Globus pallidus (tissue), 1 donor: ENCODE measurements at regions not wholly inside any gene's neighbourhood (a gene's known extent, or its start where the extent isn't known, plus 50 kb on each side); places are given as distances from the start of the nearest gene placed in this dataset.
"Not testable (repeated sequence)": the region's sequence is repeated elsewhere in the genome, so short reads cannot be mapped to it uniquely, and the experiment has no call there.

ENCODE experiments used
- DNase-seq: peaks from one replicate; pipeline ENCODE4 v3.0.0-alpha.2; 2015; ENCODE audit warnings: low spot score

DNA sequence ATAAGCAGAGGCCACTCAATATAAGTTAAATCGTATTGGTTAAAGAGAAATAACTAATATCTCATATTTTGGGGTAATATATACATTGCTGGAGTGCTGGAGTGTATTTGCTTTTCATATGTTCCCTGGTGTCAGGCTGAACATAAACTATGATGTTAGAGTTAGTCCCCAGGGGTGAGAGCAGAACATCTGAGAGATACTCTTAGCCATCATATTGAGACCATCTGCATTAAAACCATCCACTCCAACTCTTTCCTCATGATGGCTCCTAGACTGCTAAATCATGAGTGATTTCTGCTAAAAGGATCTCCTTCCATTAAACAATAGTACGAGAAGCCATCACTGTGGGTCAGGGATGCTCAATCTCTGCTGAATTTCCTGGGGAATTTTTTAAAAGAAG lies 436.2 kb downstream of the DTWD2 start:
- DNase-seq: no peak

DNA sequence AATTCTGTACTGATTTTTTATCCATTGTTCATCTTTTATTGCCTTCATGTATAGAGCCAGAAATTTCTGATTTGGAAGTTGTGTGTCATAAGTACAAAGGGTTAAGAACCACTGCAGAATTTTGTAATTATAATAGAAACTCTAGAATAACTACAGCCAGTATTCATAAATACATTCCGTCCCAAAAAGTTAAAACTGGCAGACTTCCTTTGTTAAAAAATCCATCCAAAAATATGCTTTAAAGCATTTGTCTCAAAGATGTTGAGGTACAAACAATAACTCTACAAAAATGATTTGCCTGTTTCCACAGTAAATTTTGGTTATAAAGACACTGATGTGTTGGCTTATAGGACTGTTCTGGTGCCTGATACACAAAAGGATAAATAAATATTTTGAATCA lies 436.6 kb downstream of the DTWD2 start:
- no peak for DNase-seq

DNA sequence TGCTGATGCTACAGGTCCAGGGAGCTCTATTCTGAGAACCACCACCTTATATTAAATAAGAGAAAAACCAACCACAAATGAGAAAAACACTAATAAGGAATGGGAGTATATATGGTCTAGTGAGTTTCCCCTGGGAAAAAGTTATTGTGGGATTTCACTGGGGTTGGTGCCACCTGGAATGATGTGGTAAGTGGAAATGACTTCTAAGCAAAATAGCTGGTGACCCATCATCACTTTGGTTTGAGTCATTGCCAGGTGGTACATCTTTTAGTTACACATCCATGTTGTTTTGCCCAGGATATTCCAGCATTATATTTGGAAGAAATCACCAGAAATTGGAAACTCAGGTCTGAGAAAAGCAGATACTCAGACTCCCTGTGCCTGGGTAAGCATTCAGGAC lies 437.3 kb downstream of the DTWD2 start:
- DNase-seq: no peak

DNA sequence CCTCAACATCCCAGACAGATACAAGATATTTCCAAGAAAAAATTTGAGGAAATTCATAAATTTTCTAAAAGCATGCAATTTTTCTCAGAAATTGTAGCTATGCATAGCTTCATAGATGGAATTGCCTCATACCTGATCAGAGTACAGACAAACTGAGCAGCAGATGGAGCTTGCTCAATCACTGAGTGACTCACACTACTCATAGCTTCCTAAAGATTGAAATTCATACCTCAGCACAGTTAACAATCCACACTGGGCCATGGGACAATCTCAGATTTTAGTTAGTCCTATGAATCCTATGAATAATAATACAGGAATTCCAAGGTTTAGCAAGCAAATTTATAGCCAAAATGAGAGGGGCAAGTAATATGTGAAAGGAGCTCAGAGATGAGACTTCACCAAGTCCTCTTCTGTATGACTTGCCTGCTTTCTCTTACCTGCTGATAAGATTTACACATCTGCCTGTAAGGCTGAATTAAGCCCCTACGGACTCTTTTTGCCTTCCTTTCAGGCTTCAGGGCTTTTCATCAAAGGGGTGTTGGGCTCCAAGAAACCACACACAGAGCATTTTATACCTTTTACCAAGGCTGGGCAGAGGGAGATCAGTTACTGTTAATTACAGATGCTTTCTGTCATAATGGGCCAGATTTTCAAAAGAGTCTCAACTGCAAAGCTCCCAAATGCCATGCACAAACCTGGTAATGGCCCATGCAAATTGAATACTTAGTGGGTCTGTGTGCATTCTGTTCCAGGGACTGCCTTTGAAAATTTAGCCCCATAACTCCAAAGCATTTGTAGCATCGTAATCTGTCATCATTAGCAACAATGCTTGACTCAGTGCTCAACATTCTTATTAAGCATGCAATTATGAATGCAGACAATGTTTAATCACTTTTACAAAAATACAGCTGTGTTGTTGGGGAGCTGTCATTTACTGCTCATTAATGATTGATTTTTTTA lies 439.3 kb downstream of the DTWD2 start:
- no peak for DNase-seq

DNA sequence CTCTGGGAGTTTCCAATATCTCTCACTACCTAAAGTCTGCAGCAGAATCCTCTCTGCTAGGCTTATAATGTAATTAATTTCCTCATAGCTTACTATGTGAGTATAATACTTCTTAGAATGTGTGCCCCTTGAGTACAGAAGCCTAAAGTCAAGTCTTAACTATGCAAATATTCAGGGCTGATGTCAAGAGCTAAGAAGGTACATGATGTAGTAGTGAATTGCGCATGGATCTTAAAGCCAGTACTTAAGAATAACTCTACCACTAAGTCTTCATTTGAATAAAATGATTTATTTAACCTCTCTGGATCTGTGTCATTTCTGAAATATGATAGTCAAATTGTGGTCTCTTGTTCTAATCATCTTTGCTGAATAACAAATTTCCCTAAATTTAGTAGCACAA lies 442.9 kb downstream of the DTWD2 start:
- no peak for DNase-seq

DNA sequence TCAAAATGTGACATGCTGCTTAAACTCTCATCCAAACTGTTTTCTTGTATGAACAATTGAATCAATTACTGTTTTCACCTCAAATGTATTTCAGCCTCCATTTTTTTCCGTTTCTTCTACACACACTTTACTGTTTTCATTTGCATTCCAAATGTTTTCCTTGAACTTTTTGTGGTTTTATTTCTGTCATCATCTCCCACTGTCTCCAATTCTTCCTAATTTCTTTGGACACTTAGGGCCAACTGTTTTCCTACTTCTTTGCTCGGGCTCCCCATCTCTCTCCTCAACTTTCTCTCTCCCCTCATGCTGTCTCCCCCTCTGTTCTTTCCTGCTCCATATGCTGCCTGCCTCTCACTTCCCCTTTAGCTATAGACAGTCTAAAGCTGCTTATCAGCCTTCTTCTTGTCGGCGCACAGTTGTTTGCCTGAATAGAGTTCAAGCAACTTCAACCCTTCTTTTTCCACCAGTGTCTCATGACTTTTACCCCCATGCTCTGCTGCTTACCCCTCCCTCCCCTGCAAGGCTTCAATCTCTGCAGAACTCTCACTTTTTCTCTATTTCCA lies 443.4 kb downstream of the DTWD2 start:
- DNase-seq: no peak

DNA sequence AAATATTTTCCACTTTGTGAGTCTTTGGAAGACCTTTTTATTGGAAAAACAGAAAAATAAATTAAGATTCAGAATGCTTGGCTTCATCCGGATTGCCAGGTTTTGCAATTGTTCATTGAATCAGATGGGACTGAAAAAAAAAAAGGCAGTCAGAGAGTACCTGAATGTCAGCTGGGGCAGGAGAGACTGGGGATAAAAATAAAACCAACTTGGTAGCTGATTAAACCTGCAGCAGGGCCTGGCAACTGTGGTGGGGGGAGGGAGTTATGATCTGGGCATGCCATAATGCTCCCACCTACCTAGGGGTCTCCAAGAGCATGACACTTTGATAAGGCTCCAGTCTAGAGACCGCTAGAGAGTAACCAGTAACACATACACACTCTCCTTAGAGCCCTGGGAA lies 454.4 kb downstream of the DTWD2 start:
- DNase-seq: no peak

DNA sequence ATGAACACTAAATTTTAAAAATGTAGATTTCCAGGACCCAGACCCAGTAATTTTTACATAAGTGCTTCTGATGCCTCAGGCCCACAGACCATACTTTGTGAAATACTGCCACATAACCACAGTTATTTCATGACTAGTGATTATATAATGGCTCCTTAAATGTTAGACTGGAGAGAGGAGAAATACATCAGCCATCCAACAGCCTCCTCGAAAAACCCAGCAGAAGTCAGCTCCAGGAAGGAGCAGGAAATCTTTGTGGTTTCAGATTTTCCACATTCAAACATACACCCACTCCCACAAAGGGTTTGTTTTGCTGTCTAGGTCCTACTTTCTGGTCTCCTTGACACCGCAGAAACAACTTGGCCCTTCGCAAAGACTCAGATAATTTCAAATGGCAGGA lies 455.2 kb downstream of the DTWD2 start:
- DNase-seq: no peak

DNA sequence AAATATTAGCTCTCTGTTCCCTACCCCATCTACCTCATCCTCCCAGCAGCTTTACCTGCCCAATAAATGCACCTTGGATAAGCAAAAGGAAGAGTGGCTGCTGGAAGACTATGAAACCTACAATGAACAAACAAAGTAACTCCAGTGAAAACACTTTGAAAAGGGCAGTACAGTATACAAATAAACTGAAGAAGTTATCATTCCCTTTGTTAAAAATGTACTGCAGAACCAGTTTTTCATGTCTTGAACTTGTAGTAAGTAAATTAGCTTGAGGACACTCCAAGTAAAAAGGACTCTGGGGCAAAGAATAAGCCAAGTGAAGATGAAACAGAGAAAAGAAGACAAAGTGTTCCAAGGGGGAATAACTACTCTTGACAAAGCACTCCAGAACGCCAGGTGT lies 457.1 kb downstream of the DTWD2 start:
- no peak for DNase-seq

DNA sequence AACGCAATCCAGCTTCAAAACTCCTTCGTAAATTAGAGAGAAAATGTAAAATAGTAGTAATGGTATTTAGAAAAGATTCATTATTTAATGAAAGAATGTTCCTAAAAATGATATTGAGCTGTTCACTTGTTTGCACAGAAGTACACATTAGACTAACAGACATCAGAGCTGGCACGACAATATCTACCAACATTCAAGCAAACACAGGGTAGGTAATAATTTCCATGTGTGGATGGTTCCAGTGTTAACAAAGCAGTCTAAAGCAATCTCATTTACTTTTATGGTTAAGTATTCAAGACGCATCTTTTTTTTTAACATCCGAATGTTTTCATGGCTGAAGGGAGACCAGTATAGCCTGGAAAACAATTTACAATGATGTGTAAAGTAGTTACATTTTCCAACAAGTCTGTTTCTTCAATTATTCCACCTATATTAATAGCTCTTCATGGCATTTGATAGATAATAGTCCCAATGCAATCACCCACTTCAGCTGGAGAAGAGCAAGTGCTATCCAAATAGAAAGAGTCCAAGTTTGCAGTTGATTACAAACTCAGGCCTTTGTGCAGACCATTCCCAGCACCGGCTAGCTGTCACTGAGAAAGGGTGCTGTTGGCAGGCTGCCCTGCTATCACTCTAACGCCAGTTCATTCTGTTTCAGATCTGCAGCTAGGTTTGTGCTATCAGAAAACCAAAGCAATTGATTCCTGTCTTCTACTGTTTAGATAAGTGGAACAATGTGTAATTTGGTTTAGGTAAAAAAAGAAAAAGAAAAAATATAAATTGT lies 458.8 kb downstream of the DTWD2 start:
- no peak for DNase-seq

DNA sequence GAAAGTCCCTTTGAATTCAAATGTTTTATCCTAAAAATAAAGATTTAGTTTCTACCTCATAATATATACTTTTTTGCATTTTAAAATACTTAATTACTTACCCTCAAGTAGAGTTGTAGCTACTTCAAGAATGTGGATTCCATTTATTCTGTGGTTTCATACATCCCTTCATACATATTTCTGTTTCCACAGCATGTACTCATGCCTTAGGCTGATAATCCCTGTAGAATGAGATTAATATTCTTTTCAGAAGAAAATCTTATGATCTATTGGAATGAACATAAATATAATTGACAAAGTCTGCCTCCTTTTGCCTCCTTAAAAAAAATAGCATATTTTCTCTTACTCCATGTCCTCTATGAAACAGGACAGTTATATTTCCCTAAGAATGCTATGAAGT lies 465.7 kb downstream of the DTWD2 start:
- DNase-seq: no peak

DNA sequence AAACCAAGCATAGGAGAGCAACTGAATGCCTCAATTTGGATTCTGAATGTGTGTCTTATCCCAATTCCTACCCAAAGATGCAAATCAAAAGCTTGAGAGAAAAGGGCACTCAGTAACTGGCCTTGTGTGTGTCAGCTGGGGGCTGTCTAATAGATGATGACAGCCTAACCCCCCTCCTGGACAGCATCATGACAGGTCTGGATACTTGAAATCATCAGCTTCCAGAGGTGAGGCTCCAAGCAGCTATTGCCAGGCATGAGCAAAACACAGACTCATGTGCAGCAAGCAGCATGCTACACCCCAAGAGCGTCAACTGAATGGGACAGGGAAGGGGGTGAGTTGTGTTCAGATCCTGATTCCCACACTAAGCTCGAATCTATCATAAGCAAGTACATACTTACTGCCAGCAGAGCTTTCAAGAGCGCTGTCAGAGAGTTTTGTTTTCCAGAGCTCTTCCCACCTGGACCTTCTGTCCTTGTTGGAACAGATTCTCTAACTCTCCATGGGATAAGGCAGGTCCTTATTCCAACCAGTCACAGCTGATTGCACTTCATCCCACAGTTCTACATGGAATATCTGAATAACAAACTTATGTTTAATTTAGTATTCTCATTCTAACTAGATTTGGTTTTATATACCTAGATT lies 467.5 kb downstream of the DTWD2 start:
- no peak for DNase-seq

DNA sequence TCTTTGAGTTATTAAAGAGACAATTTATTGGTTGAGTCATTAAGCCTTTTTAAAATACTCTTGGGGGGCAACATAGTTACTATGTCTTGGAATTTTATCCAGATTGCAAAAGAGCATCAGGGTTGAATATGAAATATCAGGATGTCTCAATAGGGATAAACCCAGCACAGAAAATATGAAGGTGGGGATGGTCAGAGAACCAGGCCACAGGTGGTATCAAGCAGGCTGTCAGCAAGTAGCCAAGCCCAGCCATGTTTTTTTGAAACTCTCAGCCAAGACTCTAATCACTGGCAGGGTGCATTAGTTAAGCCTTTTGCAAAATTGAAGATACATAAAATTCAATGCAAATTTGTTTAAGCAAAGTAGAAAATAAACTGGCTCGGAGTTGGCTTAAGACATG lies 468.9 kb downstream of the DTWD2 start:
- no peak for DNase-seq

DNA sequence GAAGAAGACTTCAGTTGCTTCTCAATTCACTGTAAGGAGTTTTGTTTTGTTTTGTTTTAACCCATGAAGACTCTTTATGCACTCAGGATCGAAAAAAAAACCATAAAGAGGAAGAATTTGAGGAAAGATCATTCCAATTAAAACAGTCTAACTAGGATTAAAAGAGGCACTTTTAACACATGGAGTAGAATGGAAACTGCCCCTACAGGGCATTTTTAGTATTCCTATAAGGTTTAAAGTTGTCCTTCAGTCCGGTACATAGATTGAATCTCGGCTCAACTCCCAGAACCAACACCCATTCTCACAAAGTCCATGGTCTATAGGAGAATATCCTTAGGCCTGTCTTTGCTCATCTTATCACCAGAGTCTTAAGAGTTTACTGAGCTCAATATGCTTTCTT lies 469.6 kb downstream of the DTWD2 start:
- no peak for DNase-seq

DNA sequence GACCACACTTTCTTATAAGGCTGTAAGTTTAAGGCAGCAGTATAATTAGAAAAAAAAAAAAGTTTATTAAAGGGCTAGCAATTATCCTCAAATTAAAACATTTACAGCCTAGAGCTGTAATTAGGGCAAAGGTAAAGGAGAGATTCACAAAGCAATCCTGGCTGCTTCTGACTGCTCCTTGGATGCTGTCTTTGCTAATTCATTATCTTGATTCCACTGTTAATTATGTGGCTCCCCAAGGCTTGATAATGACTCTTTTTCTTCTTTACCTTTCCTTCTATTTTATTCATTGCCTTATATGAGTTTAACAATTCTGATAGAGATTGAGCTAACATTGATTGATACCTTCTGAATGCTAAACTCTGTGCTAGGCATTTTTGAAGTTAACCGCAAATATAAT lies 476.5 kb downstream of the DTWD2 start:
- no peak for DNase-seq

DNA sequence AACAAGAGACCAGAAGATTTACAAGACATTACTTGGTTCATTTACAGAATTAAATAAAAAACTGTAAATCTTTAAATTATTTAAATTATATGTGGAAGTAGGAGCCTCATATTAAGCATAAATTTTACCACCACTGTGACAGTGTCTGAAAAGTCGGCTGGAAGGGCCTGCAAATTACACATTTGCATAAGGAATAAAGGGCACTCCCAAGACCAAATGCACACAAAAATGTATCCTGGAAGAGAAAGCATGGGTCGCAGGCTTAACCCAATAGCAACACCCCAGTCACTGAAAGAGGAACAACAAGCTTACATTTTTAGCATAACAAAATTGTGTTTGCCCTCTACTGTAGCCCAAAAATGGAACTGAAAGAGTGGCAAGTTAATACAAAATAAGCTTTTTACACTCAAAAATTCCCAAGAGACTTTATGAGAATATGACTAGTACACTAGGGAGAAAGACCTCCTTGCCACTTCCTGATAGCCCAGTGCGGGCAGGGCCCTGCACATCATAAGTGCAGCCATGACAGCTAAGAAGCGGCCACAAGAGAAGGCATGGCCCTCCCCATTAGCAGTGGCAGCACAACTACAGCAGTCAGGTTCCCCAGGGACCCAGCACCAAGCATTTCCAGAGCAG lies 482.0 kb downstream of the DTWD2 start:
- no peak for DNase-seq

DNA sequence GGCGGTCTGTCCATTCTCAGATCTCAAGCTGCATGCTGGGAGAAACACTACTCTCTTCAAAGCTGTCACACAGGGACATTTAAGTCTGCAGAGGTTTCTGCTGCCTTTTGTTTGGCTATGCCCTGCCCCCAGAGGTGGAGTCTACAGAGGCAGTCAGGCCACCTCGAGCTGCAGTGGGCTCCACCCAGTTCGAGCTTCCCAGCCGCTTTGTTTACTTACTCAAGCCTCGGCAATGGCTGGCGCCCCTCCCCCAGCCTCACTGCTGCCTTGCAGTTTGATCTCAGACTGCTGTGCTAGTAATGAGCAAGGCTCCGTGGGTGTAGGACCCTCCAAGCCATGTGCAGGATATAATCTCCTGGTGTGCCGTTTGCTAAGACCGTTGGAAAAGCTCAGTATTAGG lies 486.1 kb downstream of the DTWD2 start:
- not testable (repeated sequence) for DNase-seq

DNA sequence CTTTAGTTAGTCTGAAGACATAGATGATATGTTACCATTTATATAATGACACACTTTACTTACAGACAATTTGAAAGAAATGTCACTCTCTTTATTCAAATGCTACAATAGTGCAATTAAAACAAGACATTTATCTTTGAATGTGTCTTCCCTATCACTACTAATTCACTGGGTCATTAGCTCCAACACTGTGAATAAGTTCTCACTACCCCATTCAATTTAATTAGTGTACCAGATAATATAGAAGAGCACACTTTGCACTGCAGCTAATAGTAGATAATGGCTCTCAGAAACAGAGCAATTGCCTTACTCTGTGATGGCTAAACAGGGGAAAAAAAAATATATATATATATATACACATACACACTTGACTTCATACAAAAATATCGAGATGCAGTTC lies 497.0 kb downstream of the DTWD2 start:
- no peak for DNase-seq

DNA sequence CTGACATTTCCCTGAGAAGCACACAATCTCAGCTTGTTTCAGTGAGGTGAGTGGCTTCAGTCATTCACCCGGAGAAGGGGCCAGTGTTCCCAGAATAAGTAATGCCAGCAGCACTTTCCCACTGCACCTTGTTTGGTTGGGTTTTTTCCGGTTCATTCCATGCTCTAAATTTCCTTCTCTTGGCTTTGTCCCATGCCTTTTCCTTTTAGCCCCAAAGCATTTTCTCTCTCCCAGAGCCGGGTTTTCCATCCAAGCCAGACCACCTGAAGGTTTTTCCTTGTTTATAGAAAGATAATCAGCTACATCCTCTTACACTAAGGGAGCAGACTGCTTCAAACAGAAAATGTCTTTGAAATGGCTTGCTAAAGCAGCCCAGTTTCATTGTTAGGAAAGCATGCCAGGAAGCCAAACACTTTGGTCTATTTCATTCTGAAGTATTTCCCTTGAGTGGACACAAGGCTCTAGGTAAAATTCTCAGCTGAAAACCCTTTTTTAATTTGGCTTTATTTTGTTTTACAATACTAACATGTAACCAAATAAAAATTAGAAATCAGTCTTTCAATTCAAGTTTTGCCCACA lies 501.6 kb downstream of the DTWD2 start:
- no peak for DNase-seq

DNA sequence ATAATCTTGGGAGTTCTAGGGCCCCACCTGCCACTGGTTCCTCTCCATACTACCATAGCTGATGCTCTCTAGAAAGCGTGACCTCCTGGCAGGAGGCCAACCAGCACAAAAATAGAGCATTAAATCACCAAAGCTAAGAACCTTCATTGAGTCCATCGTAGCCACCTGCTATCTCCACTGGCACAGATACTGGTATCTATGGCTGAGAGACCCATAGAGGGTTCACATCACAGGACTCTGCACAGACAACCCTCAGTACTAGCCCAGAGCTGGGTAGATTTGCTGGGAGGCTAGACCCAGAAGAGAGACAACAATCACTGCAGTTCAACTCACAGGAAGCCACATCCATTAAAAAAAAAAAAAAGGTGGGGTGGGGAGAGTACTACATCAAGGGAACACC lies 509.1 kb downstream of the DTWD2 start:
- DNase-seq: no peak

DNA sequence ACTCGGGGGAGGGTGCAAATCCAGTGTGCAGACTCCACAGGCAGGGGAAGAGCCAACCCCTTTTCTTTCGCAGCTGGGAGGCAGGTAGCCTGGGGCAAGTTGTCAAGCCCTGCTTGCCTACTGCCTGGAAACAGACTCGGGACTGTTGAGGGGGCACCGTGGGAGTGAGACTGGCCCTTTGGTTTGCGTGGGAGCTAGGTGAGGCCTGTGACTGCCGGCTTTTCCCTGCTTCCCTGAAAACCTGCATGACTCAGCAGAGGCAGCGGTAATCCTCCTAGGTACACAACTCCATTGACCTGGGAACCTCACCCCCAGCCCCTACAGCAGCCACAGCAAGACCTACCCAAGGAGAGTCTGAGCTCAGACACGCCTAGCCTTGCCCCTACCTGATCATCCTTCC lies 509.5 kb downstream of the DTWD2 start:
- DNase-seq: no peak

DNA sequence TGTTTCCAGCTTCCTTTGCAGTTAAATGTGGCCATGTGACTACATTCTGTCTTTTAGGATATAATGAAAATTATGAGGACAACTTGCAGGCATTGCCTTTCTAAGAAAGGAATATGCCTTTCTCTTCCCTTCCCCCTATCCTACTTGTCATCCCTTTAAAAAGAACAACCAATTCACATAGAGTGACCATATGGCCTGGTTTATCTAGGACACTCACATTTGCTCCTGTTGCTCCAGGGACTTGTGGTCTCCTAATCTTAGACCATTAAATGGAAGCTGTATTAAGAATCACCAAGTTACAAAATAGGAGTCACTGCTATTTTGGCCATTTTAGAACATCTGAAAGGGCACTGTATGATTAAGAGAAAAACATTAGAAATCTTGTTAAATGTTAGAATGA lies 520.3 kb downstream of the DTWD2 start:
- no peak for DNase-seq
